ENCODE measurements at regions not wholly inside any gene's neighbourhood (a gene's known extent, or its start where the extent isn't known, plus 50 kb on each side); places are given as distances from the start of the nearest gene placed in this dataset.

- 86% methylated on average over 1 of the region's 1 CpG for WGBS (ENCODE audit: insufficient coverage, low coverage, low lambda C conversion rate, missing lambda C conversion rate)
Measured at GRCh38 chr4:141899103-141899502, 262.7 kb downstream of the IL15 start.

DNA sequence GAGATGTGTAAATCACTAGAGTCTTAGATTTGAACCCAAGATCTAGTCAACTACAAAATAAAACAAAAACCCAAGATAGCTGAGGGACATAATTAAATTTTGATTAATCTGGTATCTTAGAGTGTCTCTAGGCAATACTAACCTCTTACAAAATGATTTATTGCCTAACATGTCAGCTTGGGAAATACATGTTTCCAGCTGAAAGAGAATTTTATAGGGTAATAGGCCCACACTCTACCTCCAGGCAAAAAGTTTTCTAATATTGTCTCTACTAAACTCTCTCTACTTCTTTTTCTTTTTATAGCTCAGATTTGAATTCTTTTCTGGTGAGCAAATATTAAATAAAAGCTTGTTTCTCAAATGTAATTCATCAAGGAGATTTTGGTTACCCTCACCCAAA, 263.2 kb downstream of the IL15 start:
- no peak overlapping the region for H3K27ac ChIP-seq
- no peaks in the 10 kb centered on the region for H3K27me3 ChIP-seq
- intact Hi-C loops (cut with DNase I), result no loop called here
- TF ChIP-seq CTCF (IDR thresholded peaks at IDR 0.05), result no peak
- TF ChIP-seq POLR2A (IDR thresholded peaks at IDR 0.05), result no peak
- H3K9me3 ChIP-seq, result no peaks in the 10 kb centered on the region
- H3K4me1 ChIP-seq, result no peaks in the 10 kb centered on the region
- H3K4me3 ChIP-seq, result no peak overlapping the region
- no peak for ATAC-seq
- no peaks in the 10 kb centered on the region for H3K36me3 ChIP-seq
- no peak for DNase-seq

More at GRCh38 chr4:141899103-141899502, 262.7 kb downstream of the IL15 start:
- Histone ChIP-seq H3K27ac (no peak overlapping the region), H3K4me1 (no peaks in the 10 kb centered on the region), H3K4me3 (no peak overlapping the region), H3K9me3 (no peaks in the 10 kb centered on the region), H3K27me3 (no peaks in the 10 kb centered on the region), H3K36me3 (no peaks in the 10 kb centered on the region)
- intact Hi-C loops (cut with DNase I), result no loop called here
- no peak for TF ChIP-seq CTCF (IDR thresholded peaks at IDR 0.05)
- TF ChIP-seq POLR2A (IDR thresholded peaks at IDR 0.05), result no peak
- ATAC-seq (no peak), DNase-seq (no peak)

GRCh38 chr4:141900856-141901255, 264.5 kb downstream of the IL15 start:
- no peak for TF ChIP-seq POLR2A (IDR thresholded peaks at IDR 0.05)
- no peak for TF ChIP-seq CTCF (IDR thresholded peaks at IDR 0.05)
- Histone ChIP-seq H3K27me3 (no peaks in the 10 kb centered on the region), H3K4me1 (no peaks in the 10 kb centered on the region), H3K36me3 (no peaks in the 10 kb centered on the region), H3K27ac (no peak overlapping the region), H3K4me3 (no peak overlapping the region), H3K9me3 (no peaks in the 10 kb centered on the region)
- ATAC-seq, result no peak
- no peak for DNase-seq
- intact Hi-C loops (cut with DNase I), result no loop called here
- 27% methylated on average over 4 of the region's 4 CpGs for WGBS (ENCODE audit: insufficient coverage, low coverage, low lambda C conversion rate, missing lambda C conversion rate)

DNA sequence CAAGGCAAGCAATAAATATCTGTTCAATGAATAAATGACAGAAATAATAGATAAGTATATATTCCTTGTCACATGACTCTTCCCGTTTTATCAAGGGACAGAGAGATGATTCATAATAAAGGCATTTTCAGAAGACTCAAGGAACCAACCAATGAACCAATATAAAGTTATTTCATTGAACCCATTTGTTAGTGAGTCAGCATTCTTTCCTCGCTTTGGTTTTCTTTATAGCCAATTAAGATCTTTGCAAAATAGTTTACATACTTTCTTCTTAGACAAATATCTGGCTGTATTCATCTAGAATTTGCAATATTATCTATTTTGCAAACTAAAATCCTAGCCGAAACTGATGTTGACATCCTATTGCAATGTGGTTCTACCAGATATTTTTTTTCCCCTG, 269.4 kb downstream of the IL15 start:
- intact Hi-C loops (cut with DNase I), result no loop called here
- WGBS (ENCODE audit: insufficient coverage, low coverage, low lambda C conversion rate, missing lambda C conversion rate), result 58% methylated on average over 3 of the region's 3 CpGs
- Histone ChIP-seq H3K27me3 (no peaks in the 10 kb centered on the region), H3K4me3 (no peak overlapping the region), H3K27ac (no peak overlapping the region), H3K36me3 (no peaks in the 10 kb centered on the region), H3K4me1 (no peaks in the 10 kb centered on the region), H3K9me3 (no peaks in the 10 kb centered on the region)
- no peak for TF ChIP-seq POLR2A (IDR thresholded peaks at IDR 0.05)
- no peak for TF ChIP-seq CTCF (IDR thresholded peaks at IDR 0.05)
- DNase-seq (no peak), ATAC-seq (no peak)

GRCh38 chr4:141909541-141909940, 273.2 kb downstream of the IL15 start:
- no peaks in the 10 kb centered on the region for H3K9me3 ChIP-seq
- intact Hi-C loops (cut with DNase I), result no loop called here
- H3K27ac ChIP-seq, result no peak overlapping the region
- no peaks in the 10 kb centered on the region for H3K36me3 ChIP-seq
- TF ChIP-seq POLR2A (IDR thresholded peaks at IDR 0.05) (no peak), CTCF (IDR thresholded peaks at IDR 0.05) (no peak)
- DNase-seq, result no peak
- no peak overlapping the region for H3K4me3 ChIP-seq
- H3K4me1 ChIP-seq, result no peaks in the 10 kb centered on the region
- ATAC-seq, result no peak
- no peaks in the 10 kb centered on the region for H3K27me3 ChIP-seq

Data from right lobe of liver (tissue), 6 donors.